ENCODE measurements at regions not wholly inside any gene's neighbourhood (a gene's known extent, or its start where the extent isn't known, plus 50 kb on each side); places are given as distances from the start of the nearest gene placed in this dataset.

- H3K4me3 ChIP-seq: no peak overlapping the region
- DNase-seq (no peak), ATAC-seq (peak in 7 of 8 donors; percentile 63 to 85 (median 78))
- H3K27ac ChIP-seq: peak overlapping the region in 8 of 10 donors; percentile 18 to 84 (median 57)
- no peaks in the 10 kb centered on the region for H3K27me3 ChIP-seq
- 36 to 43% methylated on average over 1 of the region's 1 CpG for WGBS, 2 donors
- H3K36me3 ChIP-seq: no peaks in the 10 kb centered on the region
- TF ChIP-seq, protein P1, sequence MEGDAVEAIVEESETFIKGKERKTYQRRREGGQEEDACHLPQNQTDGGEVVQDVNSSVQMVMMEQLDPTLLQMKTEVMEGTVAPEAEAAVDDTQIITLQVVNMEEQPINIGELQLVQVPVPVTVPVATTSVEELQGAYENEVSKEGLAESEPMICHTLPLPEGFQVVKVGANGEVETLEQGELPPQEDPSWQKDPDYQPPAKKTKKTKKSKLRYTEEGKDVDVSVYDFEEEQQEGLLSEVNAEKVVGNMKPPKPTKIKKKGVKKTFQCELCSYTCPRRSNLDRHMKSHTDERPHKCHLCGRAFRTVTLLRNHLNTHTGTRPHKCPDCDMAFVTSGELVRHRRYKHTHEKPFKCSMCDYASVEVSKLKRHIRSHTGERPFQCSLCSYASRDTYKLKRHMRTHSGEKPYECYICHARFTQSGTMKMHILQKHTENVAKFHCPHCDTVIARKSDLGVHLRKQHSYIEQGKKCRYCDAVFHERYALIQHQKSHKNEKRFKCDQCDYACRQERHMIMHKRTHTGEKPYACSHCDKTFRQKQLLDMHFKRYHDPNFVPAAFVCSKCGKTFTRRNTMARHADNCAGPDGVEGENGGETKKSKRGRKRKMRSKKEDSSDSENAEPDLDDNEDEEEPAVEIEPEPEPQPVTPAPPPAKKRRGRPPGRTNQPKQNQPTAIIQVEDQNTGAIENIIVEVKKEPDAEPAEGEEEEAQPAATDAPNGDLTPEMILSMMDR (IDR thresholded peaks at IDR 0.05): no peak
- intact Hi-C loops (cut with DNase I): no loop called here
- peaks cover 0 to 8% (median 0%) of the 10 kb centered on the region in 11 donors for H3K9me3 ChIP-seq
- peaks cover 0 to 16% (median 0%) of the 10 kb centered on the region in 9 donors for H3K4me1 ChIP-seq
These were observed 271.7 kb downstream of the ARHGAP12 start for GRCh38 chr10:31656851-31657433.

- DNase-seq (no peak), ATAC-seq (no peak)
- 96 to 100% methylated on average over 1 of the region's 1 CpG for WGBS, 2 donors
- H3K4me3 ChIP-seq: no peak overlapping the region
- no peaks in the 10 kb centered on the region for H3K36me3 ChIP-seq
- H3K27me3 ChIP-seq: no peaks in the 10 kb centered on the region
- TF ChIP-seq, protein P1 (IDR thresholded peaks at IDR 0.05): no peak
- peaks cover 7 to 36% (median 21%) of the 10 kb centered on the region in 9 donors for H3K4me1 ChIP-seq
- H3K9me3 ChIP-seq: peaks cover 0 to 8% (median 0%) of the 10 kb centered on the region in 11 donors
- intact Hi-C loops (cut with DNase I): no loop called here
- no peak overlapping the region for H3K27ac ChIP-seq
These were observed 276.6 kb downstream of the ARHGAP12 start for GRCh38 chr10:31652038-31652437.

- peak overlapping the region in 6 of 10 donors; percentile 10 to 35 (median 22) for H3K4me3 ChIP-seq
- H3K27me3 ChIP-seq: no peaks in the 10 kb centered on the region
- DNase-seq (peak; percentile 67 to 90), ATAC-seq (peak; percentile 87 to 95 (median 92))
- intact Hi-C loops (cut with DNase I): no loop called here
- H3K36me3 ChIP-seq: no peaks in the 10 kb centered on the region
- TF ChIP-seq, protein P1 (IDR thresholded peaks at IDR 0.05): no peak
- peak overlapping the region; percentile 35 to 89 (median 76) for H3K27ac ChIP-seq
- WGBS, 2 donors: 28 to 45% methylated on average over 8 of the region's 8 CpGs
- H3K4me1 ChIP-seq: peaks cover 7 to 27% (median 19%) of the 10 kb centered on the region in 9 donors
- no peaks in the 10 kb centered on the region for H3K9me3 ChIP-seq
These were observed 278.6 kb downstream of the ARHGAP12 start for GRCh38 chr10:31650010-31650409.

- TF ChIP-seq, protein P1 (IDR thresholded peaks at IDR 0.05): no peak
- peaks cover 7 to 27% (median 21%) of the 10 kb centered on the region in 9 donors for H3K4me1 ChIP-seq
- H3K27me3 ChIP-seq: no peaks in the 10 kb centered on the region
- no peak overlapping the region for H3K4me3 ChIP-seq
- H3K9me3 ChIP-seq: no peaks in the 10 kb centered on the region
- no peaks in the 10 kb centered on the region for H3K36me3 ChIP-seq
- 67% methylated on average over 8 of the region's 8 CpGs for WGBS, 2 donors
- ATAC-seq (peak in 5 of 8 donors; percentile 36 to 66 (median 49)), DNase-seq (no peak)
- intact Hi-C loops (cut with DNase I): no loop called here
- peak overlapping the region in 8 of 10 donors; percentile 71 to 89 (median 76) for H3K27ac ChIP-seq
These were observed 279.7 kb downstream of the ARHGAP12 start for GRCh38 chr10:31648966-31649365.

All from heart right ventricle (tissue), 16 donors.